Ovary (tissue), 3 donors: ENCODE measurements at regions not wholly inside any gene's neighbourhood (a gene's known extent, or its start where the extent isn't known, plus 50 kb on each side); places are given as distances from the start of the nearest gene placed in this dataset.

ENCODE experiments used
- CTCF ChIP-seq, 3 donors: fragments of 450-650 bp in 2 of 3; fragments of 200-600 bp in 1 of 3; IDR thresholded peaks; one replicate each; pipeline versions ENCODE4 v1.5.1 to v1.8.0; 2016 to 2022; ENCODE audit warnings: antibody characterized with exemption in 3 of 3, mild to moderate bottlenecking in 1 of 3
- EP300 ChIP-seq: sonication (generic); formaldehyde crosslinking; IDR thresholded peaks from one replicate; pipeline ENCODE4 v1.6.1; 2017; ENCODE audit warnings: antibody characterized with exemption
- POLR2A ChIP-seq: fragments of 450-650 bp; IDR thresholded peaks from one replicate; pipeline ENCODE4 v1.6.1; 2017; ENCODE audit warnings: antibody characterized with exemption, mild to moderate bottlenecking, moderate library complexity
- donor health status: DM: no; HTN: no; CAD: no.

- TF ChIP-seq POLR2A: no peak
- TF ChIP-seq CTCF (IDR thresholded peaks at IDR 0.05): no peak
- no peak for TF ChIP-seq EP300
Measured at GRCh38 chr4:100811046-100811445, 293.2 kb upstream of the EMCN start.
